HG02759 (cell line): ENCODE measurements at regions not wholly inside any gene's neighbourhood (a gene's known extent, or its start where the extent isn't known, plus 50 kb on each side); places are given as distances from the start of the nearest gene placed in this dataset.

Source experiments
- ATAC-seq: cut with Tn5 transposase; IDR thresholded peaks from one replicate; pipeline ENCODE4 v1.9.1; 2021; ENCODE audit warnings: mild to moderate bottlenecking, moderate library complexity; ENCODE audit not compliant: unreplicated experiment

GRCh38 chr3:182052332-182052731 is 340.6 kb downstream of the SOX2 start:
- ATAC-seq = no peak

GRCh38 chr3:182052757-182053156 is 341.0 kb downstream of the SOX2 start:
- ATAC-seq = no peak

GRCh38 chr3:182058488-182058887 is 346.8 kb downstream of the SOX2 start:
- no peak for ATAC-seq

- no peak for ATAC-seq
Observed at GRCh38 chr3:182063742-182064141, 352.0 kb downstream of the SOX2 start.

- ATAC-seq = no peak
Observed at GRCh38 chr3:182067423-182067822, 355.7 kb downstream of the SOX2 start.

- ATAC-seq = no peak
Observed at GRCh38 chr3:182078316-182078715, 366.6 kb downstream of the SOX2 start.

GRCh38 chr3:182078929-182079328 is 367.2 kb downstream of the SOX2 start:
- ATAC-seq = no peak

- ATAC-seq = no peak
Observed at GRCh38 chr3:182081096-182081495, 369.4 kb downstream of the SOX2 start.

GRCh38 chr3:182083112-182083511 is 371.4 kb downstream of the SOX2 start:
- ATAC-seq = no peak

GRCh38 chr3:182092662-182093262 is 381.0 kb downstream of the SOX2 start:
- ATAC-seq = no peak

- ATAC-seq = no peak
Observed at GRCh38 chr3:182094321-182094720, 382.6 kb downstream of the SOX2 start.

- ATAC-seq = no peak
Observed at GRCh38 chr3:182104881-182105280, 393.2 kb downstream of the SOX2 start.

GRCh38 chr3:182105875-182106274 is 394.1 kb downstream of the SOX2 start:
- no peak for ATAC-seq

GRCh38 chr3:182108371-182108770 is 396.6 kb downstream of the SOX2 start:
- no peak for ATAC-seq

GRCh38 chr3:182111967-182112366 is 400.2 kb downstream of the SOX2 start:
- ATAC-seq = no peak

GRCh38 chr3:182115328-182116015 is 403.7 kb downstream of the SOX2 start:
- ATAC-seq = no peak

GRCh38 chr3:182116386-182116785 is 404.7 kb downstream of the SOX2 start:
- ATAC-seq = no peak

- no peak for ATAC-seq
Observed at GRCh38 chr3:182117131-182117530, 405.4 kb downstream of the SOX2 start.

- no peak for ATAC-seq
Observed at GRCh38 chr3:182117583-182117982, 405.9 kb downstream of the SOX2 start.

- ATAC-seq = no peak
Observed at GRCh38 chr3:182118066-182118465, 406.3 kb downstream of the SOX2 start.

- ATAC-seq = no peak
Observed at GRCh38 chr3:182121401-182121800, 409.7 kb downstream of the SOX2 start.

GRCh38 chr3:182122779-182123178 is 411.1 kb downstream of the SOX2 start:
- no peak for ATAC-seq

- no peak for ATAC-seq
Observed at GRCh38 chr3:182124187-182124586, 412.5 kb downstream of the SOX2 start.
